HEK293T (cell line): ENCODE measurements at regions not wholly inside any gene's neighbourhood (a gene's known extent, or its start where the extent isn't known, plus 50 kb on each side); places are given as distances from the start of the nearest gene placed in this dataset.

Source experiments
- ARNT ChIP-seq: fragments of 450-650 bp; IDR thresholded peaks from 2 replicates; pipeline ENCODE4 v1.6.1; 2017; ENCODE audit warnings: mild to moderate bottlenecking
- BHLHE40 ChIP-seq: fragments of 450-650 bp; IDR thresholded peaks from 2 replicates; pipeline ENCODE4 v1.6.1; 2016; ENCODE audit warnings: mild to moderate bottlenecking, moderate library complexity, borderline replicate concordance
- ELF4 ChIP-seq: fragments of 450-650 bp; IDR thresholded peaks from 2 replicates; pipeline ENCODE4 v1.6.1; 2017; ENCODE audit warnings: antibody characterized with exemption
- NFRKB ChIP-seq: fragments of 450-650 bp; IDR thresholded peaks from 2 replicates; pipeline ENCODE4 v1.6.1; 2016; ENCODE audit warnings: mild to moderate bottlenecking, moderate library complexity
- SP1 ChIP-seq: fragments of 450-650 bp; IDR thresholded peaks from 2 replicates; pipeline ENCODE4 v1.6.1; 2017

DNA sequence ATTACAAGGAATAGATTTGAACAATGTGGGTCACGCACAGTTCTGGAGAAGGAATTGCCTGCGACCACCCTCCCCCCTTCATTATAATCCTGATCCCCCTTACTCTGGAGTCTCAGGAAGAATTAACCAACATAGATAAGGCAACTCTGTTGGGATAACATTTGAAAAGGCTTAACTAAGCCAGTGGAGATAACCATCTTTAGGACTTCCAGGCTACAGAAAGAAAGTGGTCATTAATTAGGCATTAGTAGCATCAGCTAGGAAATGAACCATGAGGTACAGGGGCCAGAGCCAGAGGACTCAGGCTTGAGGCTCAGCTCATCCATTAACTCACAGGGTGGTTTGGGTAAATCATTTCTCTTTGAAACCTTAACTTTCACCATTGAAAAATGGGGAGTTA, 720.0 kb upstream of the API5 start:
- TF ChIP-seq SP1 (no peak), ARNT (no peak), BHLHE40 (no peak), ELF4 (no peak), NFRKB (no peak)
